GM23338 (cell line): ENCODE measurements at regions not wholly inside any gene's neighbourhood (a gene's known extent, or its start where the extent isn't known, plus 50 kb on each side); places are given as distances from the start of the nearest gene placed in this dataset.

ENCODE experiments used
- ATAC-seq: fragments of 200-7000 bp; cut with Tn5 transposase; 3 replicates; pipeline ENCODE4 v1.9.1; 2020
- DNase-seq: peaks from one replicate; pipeline ENCODE4 v3.0.0-alpha.2; 2015; ENCODE audit warnings: low spot score
- H2AFZ ChIP-seq: fragments of 200-600 bp; sonication (generic); 2 replicates; pipeline ENCODE4 v1.8.0; 2016; ENCODE audit warnings: antibody characterized with exemption, mild to moderate bottlenecking, moderate library complexity
- H3F3A ChIP-seq: fragments of 200-600 bp; sonication (generic); replicated peaks from 2 replicates; pipeline ENCODE4 v1.8.0; 2017; ENCODE audit warnings: antibody characterized with exemption, mixed run types, low read depth
- H3K27ac ChIP-seq: fragments of 200-600 bp; sonication (generic); 2 replicates; pipeline ENCODE4 v1.6.1; 2016; ENCODE audit warnings: low read depth
- H3K27me3 ChIP-seq: fragments of 200-600 bp; sonication (generic); 2 replicates; pipeline ENCODE4 v1.8.0; 2016; ENCODE audit warnings: mild to moderate bottlenecking, mixed run types, moderate library complexity; ENCODE audit not compliant: insufficient read depth
- H3K36me3 ChIP-seq: fragments of 200-600 bp; sonication (generic); 2 replicates; pipeline ENCODE4 v1.8.0; 2016; ENCODE audit warnings: mild to moderate bottlenecking; ENCODE audit not compliant: insufficient read depth
- H3K4me1 ChIP-seq: fragments of 200-600 bp; sonication (generic); 2 replicates; pipeline ENCODE4 v1.8.0; 2016; ENCODE audit warnings: mild to moderate bottlenecking, moderate library complexity; ENCODE audit not compliant: insufficient read depth
- H3K4me2 ChIP-seq: fragments of 200-600 bp; sonication (generic); 2 replicates; pipeline ENCODE4 v1.7.1; 2017; ENCODE audit warnings: mixed run types
- H3K4me3 ChIP-seq: fragments of 200-600 bp; sonication (generic); 2 replicates; pipeline ENCODE4 v1.6.1; 2016; ENCODE audit warnings: mixed run types
- H3K79me2 ChIP-seq: fragments of 200-600 bp; sonication (generic); replicated peaks from 2 replicates; pipeline ENCODE4 v1.8.0; 2017; ENCODE audit warnings: mild to moderate bottlenecking; ENCODE audit not compliant: insufficient read depth
- H3K9me2 ChIP-seq: fragments of 200-600 bp; sonication (generic); 2 replicates; pipeline ENCODE4 v1.8.0; 2017; ENCODE audit not compliant: insufficient read depth
- H4K20me1 ChIP-seq: fragments of 200-600 bp; sonication (generic); replicated peaks from 2 replicates; pipeline ENCODE4 v1.8.0; 2017; ENCODE audit warnings: mild to moderate bottlenecking; ENCODE audit not compliant: insufficient read depth
- H3K27ac Mint-ChIP-seq: 2 replicates; pipeline ENCODE4 v1.8.0; 2020; ENCODE audit warnings: inconsistent platforms, mild to moderate bottlenecking, moderate library complexity, mixed read lengths
- H3K27me3 Mint-ChIP-seq: 3 replicates; pipeline ENCODE4 v1.8.0; 2022; ENCODE audit warnings: low read depth, mild to moderate bottlenecking, moderate library complexity, mixed read lengths, inconsistent platforms; ENCODE audit not compliant: insufficient read depth, poor library complexity
- H3K36me3 Mint-ChIP-seq: 3 replicates; pipeline ENCODE4 v1.8.0; 2021; ENCODE audit warnings: low read depth, mild to moderate bottlenecking, inconsistent platforms, moderate library complexity, mixed read lengths
- H3K4me1 Mint-ChIP-seq: 3 replicates; pipeline ENCODE4 v1.8.0; 2020; ENCODE audit warnings: mild to moderate bottlenecking, inconsistent platforms, mixed read lengths
- H3K4me3 Mint-ChIP-seq: 3 replicates; pipeline ENCODE4 v1.8.0; 2021; ENCODE audit warnings: moderate library complexity, mild to moderate bottlenecking, inconsistent platforms, mixed read lengths
- H3K9me3 Mint-ChIP-seq: 3 replicates; pipeline ENCODE4 v1.8.0; 2020; ENCODE audit warnings: moderate library complexity, mild to moderate bottlenecking, inconsistent platforms, mixed read lengths
- CREB1 ChIP-seq: fragments of 250-450 bp; sonication (Bioruptor Pico); IDR thresholded peaks from 2 replicates; pipeline ENCODE4 v1.5.0; 2020; ENCODE audit warnings: low read depth, mild to moderate bottlenecking, moderate library complexity
- CTCF ChIP-seq, 2 experiments: fragments of 200-600 bp in 1 of 2; sonication (generic) in 1 of 2; conservative IDR thresholded peaks; 2 replicates each; pipeline versions ENCODE4 v1.5.1 to v1.6.1; 2016 to 2017; ENCODE audit warnings: antibody characterized with exemption in 2 of 2, low read depth in 2 of 2, mild to moderate bottlenecking in 2 of 2, moderate library complexity in 1 of 2
- ETS1 ChIP-seq: IDR thresholded peaks from 2 replicates; pipeline ENCODE4 v1.6.1; 2016; ENCODE audit warnings: antibody characterized with exemption
- EZH2 ChIP-seq: fragments of 200-600 bp; sonication (generic); IDR thresholded peaks from one replicate; pipeline ENCODE4 v1.8.0; 2017; ENCODE audit warnings: antibody characterized with exemption, mild to moderate bottlenecking, low read depth; ENCODE audit not compliant: unreplicated experiment
- EZH2phosphoT487 ChIP-seq: fragments of 200-600 bp; sonication (generic); IDR thresholded peaks from one replicate; pipeline ENCODE4 v1.8.1; 2018; ENCODE audit warnings: antibody characterized with exemption; ENCODE audit not compliant: unreplicated experiment
- JUNB ChIP-seq: IDR thresholded peaks from one replicate; pipeline ENCODE4 v1.6.1; 2016; ENCODE audit warnings: antibody characterized with exemption; ENCODE audit not compliant: unreplicated experiment
- NANOG ChIP-seq: IDR thresholded peaks from 2 replicates; pipeline ENCODE4 v1.6.1; 2016; ENCODE audit warnings: antibody characterized with exemption, borderline replicate concordance
- POLR2AphosphoS5 ChIP-seq: IDR thresholded peaks from 2 replicates; pipeline ENCODE4 v1.6.1; 2016; ENCODE audit warnings: antibody characterized with exemption, low read depth
- REST ChIP-seq: IDR thresholded peaks from one replicate; pipeline ENCODE4 v1.6.1; 2018; ENCODE audit warnings: antibody characterized with exemption; ENCODE audit not compliant: unreplicated experiment
- STAT1 ChIP-seq: IDR thresholded peaks from one replicate; pipeline ENCODE4 v1.6.1; 2016; ENCODE audit warnings: antibody characterized with exemption; ENCODE audit not compliant: unreplicated experiment
- ZNF114 ChIP-seq: fragments of 250-450 bp; sonication (Bioruptor Pico); IDR thresholded peaks from 2 replicates; pipeline ENCODE4 v1.5.0; 2020; ENCODE audit warnings: mild to moderate bottlenecking, moderate library complexity
- ZNF331 ChIP-seq: fragments of 250-450 bp; sonication (Bioruptor Pico); IDR thresholded peaks from 2 replicates; pipeline ENCODE4 v1.5.0; 2020; ENCODE audit warnings: low read depth, mild to moderate bottlenecking, moderate library complexity
- ZNF462 ChIP-seq: fragments of 250-450 bp; sonication (Bioruptor Pico); IDR thresholded peaks from 2 replicates; pipeline ENCODE4 v1.5.0; 2020; ENCODE audit warnings: mild to moderate bottlenecking, moderate library complexity

GRCh38 chr16:17557949-17558348 lies 87.2 kb upstream of the XYLT1 start:
- Histone ChIP-seq H3K9me2 (no peaks in the 10 kb centered on the region), H4K20me1 (no peaks in the 10 kb centered on the region)
- no peaks in the 10 kb centered on the region for H3K4me1 Mint-ChIP-seq

More at GRCh38 chr16:17557949-17558348, 87.2 kb upstream of the XYLT1 start:
- Histone ChIP-seq H2AFZ (no peak overlapping the region), H3K4me1 (no peaks in the 10 kb centered on the region), H3K27ac (no peak overlapping the region), H3K4me3 (no peak overlapping the region), H3F3A (no peaks in the 10 kb centered on the region), H3K79me2 (no peaks in the 10 kb centered on the region), H3K36me3 (no peaks in the 10 kb centered on the region), H3K27me3 (no peaks in the 10 kb centered on the region), H3K4me2 (no peak overlapping the region)
- TF ChIP-seq POLR2AphosphoS5 (no peak), NANOG (no peak), CTCF (conservative IDR thresholded peaks at IDR 0.05; ENCODE audit: low read depth in 2 of 2) (no peak), ZNF114 (CRISPR knock-in tag) (no peak), ZNF462 (CRISPR knock-in tag) (no peak), REST (no peak), EZH2 (no peak), ETS1 (no peak), ZNF331 (CRISPR knock-in tag) (no peak), CREB1 (CRISPR knock-in tag) (no peak), JUNB (no peak), EZH2phosphoT487 (no peak), STAT1 (no peak)
- Mint-ChIP-seq H3K4me3 (no peak overlapping the region), H3K36me3 (no peaks in the 10 kb centered on the region), H3K9me3 (no peaks in the 10 kb centered on the region), H3K27me3 (peaks cover 1% of the 10 kb centered on the region), H3K27ac (no peak overlapping the region)
- ATAC-seq (no peak), DNase-seq (no peak)
